Astrocyte (in vitro differentiated cells and primary cell): ENCODE measurements at regions not wholly inside any gene's neighbourhood (a gene's known extent, or its start where the extent isn't known, plus 50 kb on each side); places are given as distances from the start of the nearest gene placed in this dataset.

Source experiments
- EZH2 ChIP-seq: IDR thresholded peaks from 2 replicates; pipeline ENCODE4 v1.6.1; 2012; ENCODE audit warnings: mild to moderate bottlenecking, low read length, inconsistent platforms; ENCODE audit not compliant: insufficient read depth
- TF ChIP-seq, protein P1 (sequence below): IDR thresholded peaks from 2 replicates; pipeline ENCODE4 v1.5.1; 2011; ENCODE audit warnings: low read depth, mild to moderate bottlenecking, inconsistent platforms, low read length, moderate library complexity; ENCODE audit not compliant: insufficient read depth

GRCh38 chr21:29430030-29430429, 131.3 kb downstream of the BACH1 start:
- no peak for TF ChIP-seq EZH2
- TF ChIP-seq, protein P1, sequence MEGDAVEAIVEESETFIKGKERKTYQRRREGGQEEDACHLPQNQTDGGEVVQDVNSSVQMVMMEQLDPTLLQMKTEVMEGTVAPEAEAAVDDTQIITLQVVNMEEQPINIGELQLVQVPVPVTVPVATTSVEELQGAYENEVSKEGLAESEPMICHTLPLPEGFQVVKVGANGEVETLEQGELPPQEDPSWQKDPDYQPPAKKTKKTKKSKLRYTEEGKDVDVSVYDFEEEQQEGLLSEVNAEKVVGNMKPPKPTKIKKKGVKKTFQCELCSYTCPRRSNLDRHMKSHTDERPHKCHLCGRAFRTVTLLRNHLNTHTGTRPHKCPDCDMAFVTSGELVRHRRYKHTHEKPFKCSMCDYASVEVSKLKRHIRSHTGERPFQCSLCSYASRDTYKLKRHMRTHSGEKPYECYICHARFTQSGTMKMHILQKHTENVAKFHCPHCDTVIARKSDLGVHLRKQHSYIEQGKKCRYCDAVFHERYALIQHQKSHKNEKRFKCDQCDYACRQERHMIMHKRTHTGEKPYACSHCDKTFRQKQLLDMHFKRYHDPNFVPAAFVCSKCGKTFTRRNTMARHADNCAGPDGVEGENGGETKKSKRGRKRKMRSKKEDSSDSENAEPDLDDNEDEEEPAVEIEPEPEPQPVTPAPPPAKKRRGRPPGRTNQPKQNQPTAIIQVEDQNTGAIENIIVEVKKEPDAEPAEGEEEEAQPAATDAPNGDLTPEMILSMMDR, result no peak
